Breast epithelium (tissue), 4 donors: ENCODE measurements at regions not wholly inside any gene's neighbourhood (a gene's known extent, or its start where the extent isn't known, plus 50 kb on each side); places are given as distances from the start of the nearest gene placed in this dataset.

ENCODE experiments used
- DNase-seq, 2 donors: peaks; one replicate each; pipeline ENCODE4 v3.0.0-alpha.2; 2019; ENCODE audit warnings: low spot score in 2 of 2
- H3K27ac ChIP-seq, 2 donors: fragments of 200-600 bp; sonication (generic) in 1 of 2; one replicate each; pipeline ENCODE4 v1.5.1; 2016 to 2019; ENCODE audit warnings: mild to moderate bottlenecking in 1 of 2
- H3K27me3 ChIP-seq, 2 donors: fragments of 200-600 bp; sonication (generic) in 1 of 2; one replicate each; pipeline versions ENCODE4 v1.5.1 to v1.6.0; 2017 to 2019; ENCODE audit warnings: control low read depth in 1 of 2, mild to moderate bottlenecking in 1 of 2
- H3K36me3 ChIP-seq: fragments of 200-600 bp; one replicate; pipeline ENCODE4 v1.5.1; 2019
- H3K4me1 ChIP-seq, 2 donors: fragments of 200-600 bp; sonication (generic); one replicate each; pipeline ENCODE4 v1.5.1; 2016 to 2019; ENCODE audit warnings: control low read depth in 1 of 2
- H3K4me3 ChIP-seq, 3 donors: fragments of 200-600 bp; sonication (generic); 1 replicate in 2 of 3; 2 replicates in 1 of 3; pipeline ENCODE4 v1.5.1; 2016 to 2019; ENCODE audit warnings: mild to moderate bottlenecking in 3 of 3, moderate library complexity in 2 of 3
- H3K9me3 ChIP-seq, 2 donors: fragments of 200-600 bp; sonication (generic) in 1 of 2; one replicate each; pipeline ENCODE4 v1.5.1; 2016 to 2019; ENCODE audit warnings: control low read depth in 1 of 2
- POLR2A ChIP-seq: fragments of 450-650 bp; IDR thresholded peaks from one replicate; pipeline ENCODE4 v1.6.1; 2016; ENCODE audit warnings: antibody characterized with exemption, mild to moderate bottlenecking, moderate library complexity
- POLR2AphosphoS5 ChIP-seq, 3 donors: sonication (generic); formaldehyde crosslinking; IDR thresholded peaks; one replicate each; pipeline ENCODE4 v1.6.1; 2017; ENCODE audit warnings: antibody characterized with exemption in 3 of 3
- intact Hi-C: fragments of 100-400 bp; cut with DNase I; formaldehyde crosslinking; loops from one replicate; pipeline ENCODE4 v1.15.1; 2023; ENCODE audit warnings: low total_unique reads
- TF ChIP-seq, protein P1 (sequence below), 3 donors: fragments of 450-650 bp; IDR thresholded peaks; one replicate each; pipeline ENCODE4 v1.5.1; 2016 to 2017; ENCODE audit warnings: antibody characterized with exemption in 3 of 3, mild to moderate bottlenecking in 3 of 3, moderate library complexity in 3 of 3

DNA sequence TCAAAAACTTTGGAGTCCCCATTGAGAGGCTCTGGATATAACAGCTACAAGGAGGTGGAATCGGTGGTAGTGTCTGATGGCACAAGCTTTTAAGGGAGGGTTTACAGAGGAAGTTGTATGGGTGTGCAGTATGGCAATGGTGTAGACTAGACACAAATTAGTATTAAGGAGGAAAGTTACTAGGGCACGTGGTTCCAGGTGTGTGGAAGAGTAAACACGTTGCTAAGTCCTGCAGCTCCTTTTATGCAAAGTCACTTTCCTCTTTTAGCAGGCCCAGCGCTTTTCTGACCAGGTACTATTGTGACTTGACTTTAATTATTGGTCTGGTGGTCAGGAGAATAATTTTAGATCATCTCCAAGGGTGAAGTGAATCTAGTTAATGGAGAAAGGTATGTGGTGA lies 287.5 kb upstream of the B3GALT2 start:
- Histone ChIP-seq H3K27me3 (no peaks in the 10 kb centered on the region), H3K4me1 (no peaks in the 10 kb centered on the region), H3K4me3 (no peak overlapping the region), H3K27ac (no peak overlapping the region), H3K36me3 (no peaks in the 10 kb centered on the region), H3K9me3 (no peaks in the 10 kb centered on the region)
- no peak for DNase-seq
- TF ChIP-seq POLR2A = no peak
- TF ChIP-seq, protein P1, sequence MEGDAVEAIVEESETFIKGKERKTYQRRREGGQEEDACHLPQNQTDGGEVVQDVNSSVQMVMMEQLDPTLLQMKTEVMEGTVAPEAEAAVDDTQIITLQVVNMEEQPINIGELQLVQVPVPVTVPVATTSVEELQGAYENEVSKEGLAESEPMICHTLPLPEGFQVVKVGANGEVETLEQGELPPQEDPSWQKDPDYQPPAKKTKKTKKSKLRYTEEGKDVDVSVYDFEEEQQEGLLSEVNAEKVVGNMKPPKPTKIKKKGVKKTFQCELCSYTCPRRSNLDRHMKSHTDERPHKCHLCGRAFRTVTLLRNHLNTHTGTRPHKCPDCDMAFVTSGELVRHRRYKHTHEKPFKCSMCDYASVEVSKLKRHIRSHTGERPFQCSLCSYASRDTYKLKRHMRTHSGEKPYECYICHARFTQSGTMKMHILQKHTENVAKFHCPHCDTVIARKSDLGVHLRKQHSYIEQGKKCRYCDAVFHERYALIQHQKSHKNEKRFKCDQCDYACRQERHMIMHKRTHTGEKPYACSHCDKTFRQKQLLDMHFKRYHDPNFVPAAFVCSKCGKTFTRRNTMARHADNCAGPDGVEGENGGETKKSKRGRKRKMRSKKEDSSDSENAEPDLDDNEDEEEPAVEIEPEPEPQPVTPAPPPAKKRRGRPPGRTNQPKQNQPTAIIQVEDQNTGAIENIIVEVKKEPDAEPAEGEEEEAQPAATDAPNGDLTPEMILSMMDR (IDR thresholded peaks at IDR 0.05) = no peak
- TF ChIP-seq POLR2AphosphoS5 (IDR thresholded peaks at IDR 0.05) = no peak
- intact Hi-C loops = loop anchor here (5.0 kb wide), 1 partner anchor 472 kb away; no protein-coding TSS in a partner anchor

DNA sequence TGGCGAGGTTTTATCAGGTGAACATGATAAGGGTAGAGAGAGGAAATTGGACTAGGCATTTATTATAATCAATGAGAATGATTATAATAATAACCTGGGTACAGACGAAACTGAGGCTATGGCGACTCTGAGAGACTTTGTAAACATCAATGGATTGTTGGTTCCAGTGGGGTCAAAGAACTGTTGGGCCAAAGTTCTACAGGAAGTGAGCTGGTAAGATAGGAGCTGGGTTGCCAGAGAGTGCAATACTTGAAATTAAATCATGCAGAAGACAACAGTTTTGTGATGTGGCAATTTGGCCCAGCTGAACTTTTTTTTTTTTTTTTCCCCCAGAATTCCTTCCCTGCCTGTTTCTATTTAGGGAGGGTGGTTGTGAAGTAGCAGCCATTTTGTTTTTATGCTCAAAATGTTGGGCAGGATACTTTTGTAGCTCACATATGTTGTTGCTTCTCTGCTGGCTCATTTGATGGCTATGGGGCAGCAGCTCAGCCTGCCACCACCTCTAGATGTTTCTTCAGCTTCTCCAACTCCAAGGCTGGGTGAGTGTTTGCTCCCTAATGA lies 286.5 kb upstream of the B3GALT2 start:
- H3K9me3 ChIP-seq = no peaks in the 10 kb centered on the region
- TF ChIP-seq POLR2AphosphoS5 (IDR thresholded peaks at IDR 0.05) = no peak
- TF ChIP-seq, protein P1 (IDR thresholded peaks at IDR 0.05) = no peak
- TF ChIP-seq POLR2A = no peak
- H3K36me3 ChIP-seq = no peaks in the 10 kb centered on the region
- no peaks in the 10 kb centered on the region for H3K4me1 ChIP-seq
- no peaks in the 10 kb centered on the region for H3K27me3 ChIP-seq
- no peak for DNase-seq
- no peak overlapping the region for H3K27ac ChIP-seq
- intact Hi-C loops = loop anchor here (1.0 to 5.0 kb wide), 2 partner anchors 12 to 471 kb away; no protein-coding TSS in a partner anchor
- no peak overlapping the region for H3K4me3 ChIP-seq

DNA sequence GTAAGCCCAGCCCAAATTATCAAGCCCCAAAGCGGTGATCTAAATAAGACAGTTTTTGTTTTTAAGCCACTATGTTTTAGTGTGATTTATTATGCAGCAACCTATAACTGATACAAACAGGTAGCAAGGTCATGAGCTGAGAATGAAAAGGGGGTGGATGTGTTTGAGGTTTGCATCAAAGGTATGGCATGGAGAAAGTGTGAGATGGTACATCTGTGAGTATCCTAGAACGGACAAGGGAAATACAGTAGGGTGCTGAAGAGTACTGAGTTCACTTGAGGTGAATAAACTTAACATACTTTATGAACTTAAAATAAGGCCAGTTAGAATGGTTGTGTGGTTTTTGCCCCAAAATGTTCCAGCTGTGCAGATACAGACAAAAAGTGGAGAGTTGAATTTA lies 286.0 kb upstream of the B3GALT2 start:
- H3K4me3 ChIP-seq = no peak overlapping the region
- DNase-seq = no peak
- TF ChIP-seq POLR2A = no peak
- no peak for TF ChIP-seq POLR2AphosphoS5 (IDR thresholded peaks at IDR 0.05)
- TF ChIP-seq, protein P1 (IDR thresholded peaks at IDR 0.05) = no peak
- H3K9me3 ChIP-seq = no peaks in the 10 kb centered on the region
- no peaks in the 10 kb centered on the region for H3K36me3 ChIP-seq
- no peak overlapping the region for H3K27ac ChIP-seq
- no peaks in the 10 kb centered on the region for H3K4me1 ChIP-seq
- intact Hi-C loops = loop anchor here (1.0 to 5.0 kb wide), 2 partner anchors 11 to 470 kb away; no protein-coding TSS in a partner anchor
- H3K27me3 ChIP-seq = no peaks in the 10 kb centered on the region

DNA sequence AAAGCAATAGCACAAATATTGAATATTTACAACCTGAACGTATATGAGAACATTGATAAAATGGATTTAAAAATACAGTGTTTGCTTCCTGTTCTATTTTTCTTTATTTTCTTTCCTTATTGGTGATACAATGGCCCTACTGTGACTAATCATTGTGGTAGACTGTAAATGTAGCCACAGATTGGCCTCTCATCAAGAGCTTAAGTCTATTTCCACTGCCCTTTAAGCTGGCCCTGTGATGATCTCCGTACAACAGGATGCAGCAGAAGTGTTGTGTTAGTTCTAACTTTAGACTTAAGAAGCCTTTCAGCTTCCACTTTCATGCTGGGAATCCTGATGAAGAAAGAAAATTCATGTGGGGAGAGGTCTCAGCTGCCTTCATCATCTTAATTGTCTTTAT lies 285.6 kb upstream of the B3GALT2 start:
- TF ChIP-seq, protein P1 (IDR thresholded peaks at IDR 0.05) = no peak
- TF ChIP-seq POLR2AphosphoS5 (IDR thresholded peaks at IDR 0.05) (no peak), POLR2A (no peak)
- H3K27ac ChIP-seq = no peak overlapping the region

DNA sequence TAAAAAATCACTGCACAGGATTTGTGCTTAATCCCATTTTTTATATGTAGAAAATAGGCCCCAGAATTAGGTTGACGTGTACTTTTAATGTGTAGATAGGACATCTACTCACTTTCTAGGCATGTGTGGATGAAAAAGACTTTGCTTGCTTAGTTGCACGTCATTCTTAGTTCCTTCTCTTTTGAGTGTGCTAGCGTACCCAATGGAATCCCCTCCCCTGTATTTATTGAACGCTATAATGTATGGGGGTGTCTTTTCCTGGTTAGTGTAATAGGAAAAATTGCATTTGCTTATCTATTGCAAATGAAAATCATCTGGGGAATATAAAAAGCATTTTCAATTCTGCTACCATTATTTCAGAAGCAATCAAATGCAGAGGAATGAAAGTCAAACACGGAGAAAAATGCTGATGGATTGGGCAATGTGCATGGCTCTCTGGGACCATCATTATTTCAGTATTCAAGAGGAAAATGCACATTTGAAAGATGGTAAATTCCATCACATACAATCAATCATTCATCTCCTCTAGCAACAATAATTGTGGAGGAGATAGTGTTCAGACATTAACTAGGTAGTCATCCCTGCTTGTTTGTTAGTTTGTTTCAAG lies 277.0 kb upstream of the B3GALT2 start:
- Histone ChIP-seq H3K4me1 (no peaks in the 10 kb centered on the region), H3K4me3 (no peak overlapping the region), H3K9me3 (no peaks in the 10 kb centered on the region), H3K27ac (no peak overlapping the region), H3K36me3 (no peaks in the 10 kb centered on the region), H3K27me3 (no peaks in the 10 kb centered on the region)
- TF ChIP-seq, protein P1 (IDR thresholded peaks at IDR 0.05) = no peak
- TF ChIP-seq POLR2AphosphoS5 (IDR thresholded peaks at IDR 0.05) (no peak), POLR2A (no peak)
- intact Hi-C loops = no loop called here
- no peak for DNase-seq

More for the DNA sequence above, 285.6 kb upstream of the B3GALT2 start:
- Histone ChIP-seq H3K4me3 (no peak overlapping the region), H3K9me3 (no peaks in the 10 kb centered on the region), H3K36me3 (no peaks in the 10 kb centered on the region), H3K4me1 (no peaks in the 10 kb centered on the region), H3K27me3 (no peaks in the 10 kb centered on the region)
- intact Hi-C loops = loop anchor here (1.0 to 5.0 kb wide), 2 partner anchors 11 to 470 kb away; no protein-coding TSS in a partner anchor
- DNase-seq = no peak
